ENCODE measurements at regions not wholly inside any gene's neighbourhood (a gene's known extent, or its start where the extent isn't known, plus 50 kb on each side); places are given as distances from the start of the nearest gene placed in this dataset.

GRCh38 chr1:238111516-238111915 is 220.8 kb upstream of the ZP4 start:
- TF ChIP-seq CTCF (IDR thresholded peaks at IDR 0.05): no peak
- TF ChIP-seq POLR2AphosphoS5 (IDR thresholded peaks at IDR 0.05): no peak
- no peak for TF ChIP-seq POLR2A (IDR thresholded peaks at IDR 0.05)
